Astrocyte (in vitro differentiated cells and primary cell): ENCODE measurements at regions not wholly inside any gene's neighbourhood (a gene's known extent, or its start where the extent isn't known, plus 50 kb on each side); places are given as distances from the start of the nearest gene placed in this dataset.

Experiments
- DNase-seq: peaks from one replicate; pipeline ENCODE4 v3.0.0-alpha.2; 2010; ENCODE audit warnings: low read depth
- FAIRE-seq: peaks from 2 replicates; lab custom pipeline; 2011; peaks lifted over from hg19 to GRCh38; lab: Jason Lieb, UNC
- H2AFZ ChIP-seq: 2 replicates; pipeline ENCODE4 v1.6.0; 2012; ENCODE audit warnings: low read depth, low read length, inconsistent platforms
- H3K27ac ChIP-seq: 2 replicates; pipeline ENCODE4 v1.5.1; 2011; ENCODE audit warnings: low read depth, low read length, inconsistent platforms
- H3K27me3 ChIP-seq: 2 replicates; pipeline ENCODE4 v1.6.0; 2011; ENCODE audit warnings: low read length, inconsistent platforms; ENCODE audit not compliant: insufficient read depth
- H3K36me3 ChIP-seq: 2 replicates; pipeline ENCODE4 v1.5.1; 2011; ENCODE audit warnings: low read length, inconsistent platforms; ENCODE audit not compliant: insufficient read depth
- H3K4me1 ChIP-seq: 2 replicates; pipeline ENCODE4 v1.5.1; 2011; ENCODE audit warnings: low read length, inconsistent platforms; ENCODE audit not compliant: insufficient read depth
- H3K4me2 ChIP-seq: 2 replicates; pipeline ENCODE4 v1.6.0; 2012; ENCODE audit warnings: low read length, inconsistent platforms
- H3K4me3 ChIP-seq: 2 replicates; pipeline ENCODE4 v1.5.1; 2011; ENCODE audit warnings: low read depth, mild to moderate bottlenecking, low read length, inconsistent platforms; ENCODE audit not compliant: insufficient read depth
- H3K79me2 ChIP-seq: 2 replicates; pipeline ENCODE4 v1.6.0; 2012; ENCODE audit warnings: mild to moderate bottlenecking, low read length, inconsistent platforms; ENCODE audit not compliant: insufficient read depth
- H3K9ac ChIP-seq: 2 replicates; pipeline ENCODE4 v1.6.0; 2012; ENCODE audit warnings: mild to moderate bottlenecking, low read length, inconsistent platforms
- H3K9me3 ChIP-seq: 2 replicates; pipeline ENCODE4 v1.5.1; 2012; ENCODE audit warnings: low read depth, mild to moderate bottlenecking, low read length, inconsistent platforms; ENCODE audit not compliant: insufficient read depth
- H4K20me1 ChIP-seq: 2 replicates; pipeline ENCODE4 v1.6.0; 2012; ENCODE audit warnings: low read length, inconsistent platforms; ENCODE audit not compliant: insufficient read depth
- H3K27ac Mint-ChIP-seq: one replicate; pipeline ENCODE4 v1.8.0; 2021; ENCODE audit warnings: mild to moderate bottlenecking, mixed read lengths; ENCODE audit not compliant: unreplicated experiment
- H3K27me3 Mint-ChIP-seq: one replicate; pipeline ENCODE4 v1.8.0; 2021; ENCODE audit warnings: low read depth, mixed read lengths; ENCODE audit not compliant: unreplicated experiment
- H3K36me3 Mint-ChIP-seq: one replicate; pipeline ENCODE4 v1.8.0; 2021; ENCODE audit warnings: low read depth, mixed read lengths; ENCODE audit not compliant: unreplicated experiment
- H3K4me1 Mint-ChIP-seq: one replicate; pipeline ENCODE4 v1.8.0; 2021; ENCODE audit warnings: low read depth, mixed read lengths; ENCODE audit not compliant: unreplicated experiment
- H3K4me3 Mint-ChIP-seq: one replicate; pipeline ENCODE4 v1.8.0; 2021; ENCODE audit warnings: mild to moderate bottlenecking, moderate library complexity, mixed read lengths; ENCODE audit not compliant: unreplicated experiment
- H3K9me3 Mint-ChIP-seq: one replicate; pipeline ENCODE4 v1.8.0; 2021; ENCODE audit warnings: mild to moderate bottlenecking, mixed read lengths; ENCODE audit not compliant: unreplicated experiment
- CTCF ChIP-seq: IDR thresholded peaks from 2 replicates; pipeline ENCODE4 v1.5.1; 2011; ENCODE audit warnings: low read depth, mild to moderate bottlenecking, inconsistent platforms, low read length, moderate library complexity; ENCODE audit not compliant: insufficient read depth
- EZH2 ChIP-seq: IDR thresholded peaks from 2 replicates; pipeline ENCODE4 v1.6.1; 2012; ENCODE audit warnings: mild to moderate bottlenecking, low read length, inconsistent platforms; ENCODE audit not compliant: insufficient read depth

DNA sequence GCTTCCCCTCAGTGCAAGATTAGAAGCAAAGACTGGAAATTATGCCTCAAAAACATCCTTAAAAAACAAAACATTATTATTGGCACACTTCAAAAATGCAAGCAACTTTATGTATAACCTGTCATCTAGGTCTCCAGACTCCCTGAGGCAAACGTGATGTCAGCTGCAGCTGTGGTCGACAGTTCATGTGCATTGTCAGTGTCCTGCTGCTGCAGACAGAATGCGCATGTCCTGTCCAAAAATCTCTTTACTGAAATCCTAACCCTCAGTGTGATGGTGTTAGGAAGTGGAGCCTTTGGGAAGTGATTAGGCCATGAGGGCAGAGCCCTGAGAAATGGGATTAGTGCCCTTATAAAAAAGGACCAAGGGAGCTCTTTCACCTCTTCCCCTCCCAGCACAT, 126.9 kb downstream of the CYRIA start:
- no peak for FAIRE-seq
- H3K36me3 Mint-ChIP-seq: no peaks in the 10 kb centered on the region
- Histone ChIP-seq H3K9me3 (no peaks in the 10 kb centered on the region), H3K9ac (no peak overlapping the region), H2AFZ (no peak overlapping the region), H3K79me2 (no peaks in the 10 kb centered on the region), H3K4me3 (no peak overlapping the region), H3K4me2 (no peak overlapping the region), H3K27me3 (no peaks in the 10 kb centered on the region), H3K4me1 (no peaks in the 10 kb centered on the region), H3K36me3 (no peaks in the 10 kb centered on the region), H4K20me1 (no peaks in the 10 kb centered on the region), H3K27ac (no peak overlapping the region)
- H3K27me3 Mint-ChIP-seq: no peaks in the 10 kb centered on the region
- no peak overlapping the region for H3K27ac Mint-ChIP-seq
- no peaks in the 10 kb centered on the region for H3K9me3 Mint-ChIP-seq
- DNase-seq: no peak
- TF ChIP-seq EZH2 (no peak), CTCF (no peak)
- peaks cover 2% of the 10 kb centered on the region for H3K4me1 Mint-ChIP-seq
- no peak overlapping the region for H3K4me3 Mint-ChIP-seq

DNA sequence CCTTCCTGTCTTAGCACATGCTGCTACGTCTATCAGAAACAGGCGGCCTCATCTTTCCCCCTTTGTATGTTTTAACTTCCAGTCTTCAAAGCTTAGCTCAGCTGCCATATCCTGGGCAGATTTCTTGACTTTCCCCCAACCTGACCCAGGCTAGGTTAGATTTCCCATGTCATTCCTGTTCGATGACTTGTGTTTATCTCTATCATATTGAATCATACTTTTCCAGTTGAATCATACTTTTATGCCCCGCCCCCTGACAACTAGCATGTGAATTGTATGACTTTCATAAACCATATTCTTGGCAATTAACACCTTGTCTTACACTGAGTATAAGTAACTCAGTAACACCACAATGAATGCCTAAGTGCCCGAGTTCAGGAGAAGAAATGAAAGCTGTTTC, 128.3 kb downstream of the CYRIA start:
- Histone ChIP-seq H3K79me2 (no peaks in the 10 kb centered on the region), H3K4me1 (no peaks in the 10 kb centered on the region), H4K20me1 (no peaks in the 10 kb centered on the region), H3K27ac (no peak overlapping the region), H3K4me3 (no peak overlapping the region), H3K27me3 (no peaks in the 10 kb centered on the region), H3K9me3 (no peaks in the 10 kb centered on the region), H2AFZ (no peak overlapping the region), H3K36me3 (no peaks in the 10 kb centered on the region), H3K4me2 (no peak overlapping the region), H3K9ac (no peak overlapping the region)
- TF ChIP-seq EZH2 (no peak), CTCF (no peak)
- DNase-seq (peak; percentile 7), FAIRE-seq (no peak)
- H3K4me1 Mint-ChIP-seq: peaks cover 2% of the 10 kb centered on the region
- H3K9me3 Mint-ChIP-seq: no peaks in the 10 kb centered on the region
- H3K27ac Mint-ChIP-seq: no peak overlapping the region
- no peaks in the 10 kb centered on the region for H3K36me3 Mint-ChIP-seq
- no peaks in the 10 kb centered on the region for H3K27me3 Mint-ChIP-seq
- H3K4me3 Mint-ChIP-seq: no peak overlapping the region

GRCh38 chr2:16526193-16526592, 139.4 kb downstream of the CYRIA start:
- Histone ChIP-seq H3K9me3 (no peaks in the 10 kb centered on the region), H3K4me3 (no peak overlapping the region), H2AFZ (no peak overlapping the region), H3K79me2 (no peaks in the 10 kb centered on the region), H3K9ac (no peak overlapping the region), H3K4me2 (no peak overlapping the region), H3K27me3 (no peaks in the 10 kb centered on the region), H3K36me3 (no peaks in the 10 kb centered on the region), H4K20me1 (no peaks in the 10 kb centered on the region), H3K4me1 (peaks cover 10% of the 10 kb centered on the region), H3K27ac (no peak overlapping the region)
- no peaks in the 10 kb centered on the region for H3K36me3 Mint-ChIP-seq
- DNase-seq: no peak
- no peak for FAIRE-seq
- no peak overlapping the region for H3K27ac Mint-ChIP-seq
- H3K9me3 Mint-ChIP-seq: peaks cover 2% of the 10 kb centered on the region
- H3K4me3 Mint-ChIP-seq: no peak overlapping the region
- peaks cover 3% of the 10 kb centered on the region for H3K4me1 Mint-ChIP-seq
- no peak for TF ChIP-seq CTCF
- TF ChIP-seq EZH2: no peak
- H3K27me3 Mint-ChIP-seq: peaks cover 23% of the 10 kb centered on the region
